ENCODE measurements at regions not wholly inside any gene's neighbourhood (a gene's known extent, or its start where the extent isn't known, plus 50 kb on each side); places are given as distances from the start of the nearest gene placed in this dataset.
A peak's percentile ranks its signal among the peaks of the same experiment; 100 is the strongest.

DNA sequence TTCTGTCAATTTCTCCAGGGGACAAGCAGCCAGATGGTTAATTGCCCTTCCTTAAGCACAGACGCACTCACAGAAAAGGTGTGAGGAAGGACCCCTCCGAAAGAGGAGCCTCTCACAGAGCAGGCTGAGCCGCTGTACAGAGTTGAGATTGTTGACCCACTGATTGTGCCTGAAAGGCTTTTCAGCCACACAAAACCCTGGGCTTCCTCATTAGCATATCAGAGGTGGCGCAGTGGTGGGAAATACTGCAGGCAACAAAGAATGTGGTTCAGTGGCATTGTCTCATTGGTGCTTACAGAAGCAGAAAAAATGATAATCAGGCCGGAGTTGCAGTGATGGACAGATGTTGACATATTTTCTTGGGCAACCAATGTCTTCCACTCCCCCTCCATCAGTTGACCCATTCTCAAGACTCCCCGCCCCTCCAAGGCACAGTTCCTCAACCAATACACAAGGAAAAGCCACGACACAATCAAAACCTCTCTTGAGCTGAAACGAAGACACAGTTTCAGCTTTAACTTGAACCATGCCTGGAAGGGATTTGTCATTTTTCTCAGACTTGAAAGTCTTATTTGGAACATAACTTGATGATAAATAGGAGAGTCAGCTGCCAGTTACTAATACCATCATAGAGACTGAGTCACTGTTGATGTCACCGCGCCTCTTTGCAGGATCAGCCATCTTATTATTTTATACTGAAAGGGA is 53.1 kb downstream of the ATXN3L start:
- DNase-seq, result no peak

DNA sequence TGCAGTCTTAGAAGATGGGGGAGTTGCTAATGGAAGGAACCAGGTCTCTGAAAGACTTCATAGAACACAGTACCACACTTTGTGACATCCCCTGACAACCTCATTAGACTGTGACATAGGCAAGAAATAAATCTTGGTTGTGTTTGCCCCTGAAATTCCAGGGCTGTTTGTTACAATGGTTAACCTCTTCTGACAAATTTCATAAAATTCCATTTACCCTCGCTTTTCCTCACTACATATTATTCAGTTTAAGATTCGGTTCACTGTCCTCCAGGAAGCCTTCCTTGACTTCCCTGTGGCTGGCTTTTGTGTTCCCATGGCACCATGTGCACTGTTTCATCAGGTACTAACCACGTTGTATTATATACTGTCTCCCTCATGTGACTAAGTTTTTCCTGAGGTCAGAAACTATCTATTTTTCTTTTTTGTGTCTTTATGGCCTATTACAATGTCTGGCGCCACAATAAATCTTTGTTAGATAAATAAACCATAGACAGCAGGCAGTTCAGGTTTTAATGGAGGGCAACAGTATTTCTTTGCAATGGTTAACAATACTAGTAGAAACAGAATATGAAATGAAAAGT is 54.2 kb downstream of the ATXN3L start:
- DNase-seq, result no peak

DNA sequence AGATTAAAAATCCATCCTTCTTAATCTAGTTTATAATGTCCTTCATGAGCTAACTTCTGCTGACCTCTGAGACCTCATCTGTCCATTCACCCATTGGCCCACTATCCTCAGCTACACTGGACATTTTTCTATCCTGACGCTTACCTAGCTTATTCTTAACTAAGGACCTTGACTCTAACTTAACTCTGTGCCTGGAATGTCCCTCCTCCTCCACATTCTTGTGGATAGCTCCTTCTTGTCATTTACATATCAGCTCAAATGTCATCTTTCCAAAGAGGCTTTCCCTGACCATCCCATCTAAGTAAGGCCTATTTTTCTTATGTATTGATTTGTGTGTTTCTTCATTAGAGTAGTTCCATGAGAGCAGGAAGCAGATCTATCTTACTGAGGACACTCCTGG is 54.7 kb downstream of the ATXN3L start:
- no peak for DNase-seq

DNA sequence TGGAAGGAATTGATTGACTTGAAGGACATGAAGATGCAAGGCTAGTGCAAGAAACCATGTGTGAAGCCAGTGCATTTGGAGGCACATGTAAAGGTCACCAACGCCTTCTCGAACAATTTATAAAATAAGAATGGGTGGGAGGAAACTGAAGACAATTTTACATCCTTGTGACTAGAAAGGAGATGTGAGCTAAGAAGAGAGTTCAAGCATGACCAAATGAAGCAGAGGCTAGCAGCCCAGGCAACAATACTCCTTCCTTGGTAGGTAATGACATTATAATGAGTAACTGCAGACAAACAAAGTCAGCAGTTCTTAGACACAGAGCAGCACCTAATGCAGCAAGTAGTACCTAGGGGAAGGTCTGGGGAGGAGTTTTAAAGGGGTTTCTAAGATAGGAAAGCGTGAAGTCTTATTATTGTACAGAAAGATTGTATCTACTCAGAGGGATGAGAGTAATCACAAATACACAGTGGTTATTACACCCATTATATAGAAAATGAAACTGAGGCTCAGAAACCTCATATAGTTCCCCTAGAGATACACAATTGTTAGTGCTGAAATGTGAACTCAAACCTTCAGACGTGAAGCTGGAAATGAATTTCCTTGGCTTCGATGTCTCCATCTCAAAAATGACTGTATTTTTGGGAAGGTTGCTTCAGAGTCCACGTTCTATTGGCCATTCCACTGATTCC is 56.1 kb downstream of the ATXN3L start:
- DNase-seq, result no peak

DNA sequence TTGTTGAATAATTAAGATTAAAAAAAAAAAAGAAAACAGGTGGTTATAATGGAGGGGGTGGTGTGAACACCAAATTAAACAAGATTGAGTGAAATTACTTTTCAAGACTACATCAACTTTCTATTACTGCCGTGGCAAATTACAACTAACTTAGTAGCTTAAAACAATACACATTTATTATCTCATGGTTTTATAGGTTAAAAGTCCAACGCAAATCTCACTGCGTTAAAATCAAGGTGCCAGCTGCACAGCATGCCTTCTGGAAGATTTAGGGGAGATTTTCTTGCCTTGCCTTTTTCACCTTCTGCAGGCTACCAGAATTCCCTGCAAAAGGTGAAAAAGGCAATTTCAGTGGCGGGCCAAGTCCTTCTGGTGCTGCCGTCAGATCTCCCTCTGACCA is 58.5 kb downstream of the ATXN3L start:
- DNase-seq, result no peak

DNA sequence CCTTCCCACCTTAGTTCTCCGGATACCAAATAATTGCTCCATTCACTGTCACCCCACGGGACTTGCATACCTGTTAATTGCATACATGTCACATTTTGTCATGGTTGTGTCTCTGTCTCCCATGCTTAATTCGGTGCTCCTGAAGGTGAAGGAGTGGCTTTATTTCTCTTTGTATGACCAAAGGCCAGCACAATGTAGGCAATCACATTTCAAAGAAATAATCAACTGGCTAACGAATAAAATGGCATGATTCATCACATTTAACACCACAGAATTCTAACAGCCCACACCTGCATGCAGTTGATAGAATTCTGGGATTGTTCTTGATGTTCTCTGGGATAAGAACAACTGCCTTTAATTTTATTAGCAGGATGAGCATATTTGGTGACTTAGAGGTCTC is 59.3 kb downstream of the ATXN3L start:
- no peak for DNase-seq

DNA sequence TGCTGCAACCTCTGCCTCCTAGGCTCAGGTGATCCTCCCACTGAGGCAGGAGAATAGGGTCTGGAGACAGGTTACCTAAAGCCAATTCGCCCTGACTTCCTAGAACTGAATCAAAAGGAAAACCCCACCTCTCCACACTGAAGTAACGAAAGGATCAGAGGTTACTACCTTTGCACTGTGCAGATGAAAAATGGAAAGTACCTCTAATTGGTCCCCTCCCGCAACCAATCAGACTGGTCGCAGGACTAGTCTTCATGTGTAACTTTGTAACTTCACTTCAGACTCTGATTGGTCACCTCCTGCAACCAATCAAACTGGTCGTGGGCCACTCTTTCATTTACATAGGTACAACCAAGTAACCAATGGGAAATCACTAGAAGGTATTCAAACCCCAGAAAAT is 61.1 kb downstream of the ATXN3L start:
- no peak for DNase-seq

DNA sequence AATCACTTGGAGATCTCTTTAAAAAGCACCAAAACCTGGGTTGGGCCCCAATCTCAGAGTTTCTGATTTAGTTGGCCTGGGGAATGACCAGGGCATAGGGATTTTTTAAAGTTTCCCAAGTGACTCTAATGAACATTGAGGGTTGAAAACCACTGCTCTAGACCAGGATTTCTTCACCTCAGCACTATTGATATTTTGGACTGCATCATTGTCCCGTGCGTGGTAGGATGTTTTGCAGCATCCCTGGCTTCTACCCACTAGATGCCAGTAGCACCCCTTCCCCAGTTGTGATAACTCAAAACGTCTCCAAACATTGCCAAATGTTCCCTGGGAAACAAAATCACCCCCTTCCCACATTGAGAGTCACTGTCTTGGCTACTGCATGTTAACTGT is 61.8 kb downstream of the ATXN3L start:
- no peak for DNase-seq

DNA sequence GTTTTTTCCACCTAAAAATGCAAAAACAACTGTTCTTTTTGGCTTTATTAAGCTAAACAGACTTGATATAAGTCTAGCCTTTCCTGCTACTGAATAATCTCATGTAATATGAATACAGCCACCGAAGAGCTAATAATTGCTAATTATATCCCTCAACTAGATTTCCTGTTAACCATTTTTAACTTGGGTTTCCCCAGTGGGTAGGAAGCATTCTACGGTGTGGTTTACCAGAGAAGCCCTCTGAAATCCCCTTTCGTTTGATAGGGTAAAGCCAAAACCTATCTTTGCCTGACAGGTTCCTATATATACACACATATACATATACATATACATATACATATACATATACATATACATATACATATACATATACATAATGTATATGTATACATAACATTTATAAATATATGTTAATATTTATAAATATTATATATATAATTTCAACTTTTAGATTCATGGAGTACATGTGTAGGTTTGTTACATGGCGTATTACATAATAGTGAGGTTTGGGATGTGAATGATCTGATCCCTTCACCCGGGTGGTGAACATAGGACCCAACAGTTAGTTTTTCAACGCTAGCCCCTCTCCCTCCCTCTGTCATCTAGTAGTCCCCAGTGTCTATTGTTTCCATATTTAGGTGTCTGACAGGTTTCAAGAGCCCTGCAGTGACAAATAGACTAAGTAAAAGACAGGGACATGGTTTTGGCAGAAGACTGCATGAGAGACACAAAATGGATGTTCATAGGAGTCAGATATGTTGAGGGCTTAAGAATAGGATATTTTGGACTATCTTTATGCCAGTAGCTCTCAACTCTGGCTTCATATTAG is 62.4 kb downstream of the ATXN3L start:
- no peak for DNase-seq

DNA sequence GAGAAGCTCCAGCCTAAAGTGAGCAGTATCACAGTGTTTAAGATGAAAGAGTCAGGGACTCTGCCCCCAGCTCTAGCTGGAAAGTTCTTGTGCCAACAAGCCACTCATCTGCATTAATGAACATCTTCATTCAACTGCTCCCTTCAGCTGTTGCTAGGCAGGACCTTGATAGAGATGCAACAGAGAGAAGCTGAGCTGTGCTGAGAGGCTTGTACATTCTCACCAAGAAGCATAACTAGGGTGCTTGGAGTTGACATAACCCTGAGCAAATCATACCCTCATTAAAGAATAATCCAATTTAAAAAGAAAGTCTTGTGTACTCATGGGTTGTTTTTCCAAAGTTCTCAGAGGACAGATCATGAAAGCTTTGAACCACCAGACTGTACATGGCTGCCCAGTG is 63.2 kb downstream of the ATXN3L start:
- DNase-seq, result no peak

DNA sequence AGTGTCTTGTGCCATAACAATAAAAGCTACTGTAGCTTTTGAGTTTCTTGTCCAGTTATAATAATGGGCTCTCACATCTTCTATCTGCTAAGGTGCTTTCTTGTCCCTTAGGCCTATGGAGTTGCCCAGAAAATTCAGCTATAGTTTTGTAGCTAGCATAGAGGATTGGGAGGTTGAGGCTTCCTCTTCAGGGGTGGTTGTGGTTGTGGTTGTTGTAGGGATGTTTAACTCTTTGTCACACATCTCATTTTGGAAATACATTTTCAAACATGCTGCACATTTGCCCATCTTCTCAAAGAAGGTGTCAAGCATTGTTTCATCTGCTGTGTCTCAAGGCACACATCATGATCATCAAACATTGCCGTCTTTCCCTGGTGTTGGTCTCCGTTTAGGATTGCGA is 65.0 kb downstream of the ATXN3L start:
- DNase-seq, result no peak

DNA sequence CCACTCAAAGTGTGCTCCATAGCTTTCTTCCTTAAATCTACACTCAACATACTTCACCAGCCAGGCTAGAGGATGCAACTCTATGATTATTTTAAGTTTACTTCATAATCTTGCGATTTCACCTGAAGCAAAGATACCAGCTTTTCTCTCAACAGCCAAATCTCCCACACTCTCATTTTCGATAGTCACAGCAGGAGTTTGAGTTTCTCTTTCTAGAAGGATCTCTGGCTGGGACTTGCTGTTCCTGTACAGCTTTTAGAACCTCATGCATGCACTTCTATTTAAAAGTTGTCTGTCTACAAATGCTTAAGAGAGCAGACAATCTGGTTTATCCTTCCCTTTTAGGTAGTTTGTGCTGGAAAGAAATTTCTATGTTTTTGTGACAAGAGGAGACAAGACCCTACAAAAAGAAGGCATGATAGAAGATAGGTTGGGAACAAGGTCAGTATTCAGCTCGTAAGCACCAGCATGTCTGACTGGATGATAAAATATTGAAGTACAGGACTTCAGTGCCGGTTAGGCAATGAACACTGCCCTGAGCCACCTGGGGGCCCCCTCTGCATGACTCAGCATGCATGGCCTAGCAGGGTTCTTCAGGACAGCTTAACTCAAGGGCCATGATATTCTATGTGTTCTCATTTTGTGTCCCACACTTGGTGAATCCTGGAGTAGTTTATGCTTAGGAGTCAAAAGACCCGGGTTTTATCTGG is 65.6 kb downstream of the ATXN3L start:
- no peak for DNase-seq

DNA sequence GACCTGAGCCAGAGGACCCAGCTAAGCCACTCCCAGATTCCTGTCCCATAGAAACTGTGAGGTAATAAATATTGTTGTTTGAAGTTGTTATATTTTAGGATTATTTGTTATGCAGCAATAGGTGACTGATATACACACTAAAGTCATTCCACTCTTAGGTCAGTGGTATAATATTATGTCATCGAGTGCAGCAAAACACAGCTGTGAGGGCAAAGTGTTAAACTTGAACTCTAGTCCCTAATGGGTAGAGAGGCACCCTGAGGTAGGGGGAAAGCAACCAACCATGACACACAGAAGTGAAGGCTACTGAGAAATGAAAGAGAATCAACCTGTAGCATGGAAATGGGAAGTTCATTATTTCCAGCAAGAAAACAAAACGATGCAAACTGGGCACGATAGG is 66.6 kb downstream of the ATXN3L start:
- no peak for DNase-seq

DNA sequence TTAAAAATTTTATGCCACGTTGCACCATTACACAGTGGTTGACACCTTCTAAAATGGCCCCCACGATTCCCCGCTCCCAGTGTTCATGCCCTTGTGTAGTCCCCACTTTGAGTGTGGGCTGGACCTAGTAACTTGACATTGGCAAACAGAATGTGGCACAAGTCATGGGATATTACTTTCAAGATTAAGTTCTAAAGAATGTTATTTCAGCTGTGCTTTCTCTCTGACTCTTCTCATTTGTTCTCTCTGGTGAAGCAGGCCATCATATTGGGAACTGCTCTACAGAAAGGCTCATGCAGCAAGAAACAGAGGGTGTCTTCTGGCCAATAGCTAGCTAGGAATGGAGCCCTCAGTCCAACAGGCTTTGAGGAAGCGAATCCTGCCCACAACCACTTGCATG is 67.1 kb downstream of the ATXN3L start:
- DNase-seq, result no peak

DNA sequence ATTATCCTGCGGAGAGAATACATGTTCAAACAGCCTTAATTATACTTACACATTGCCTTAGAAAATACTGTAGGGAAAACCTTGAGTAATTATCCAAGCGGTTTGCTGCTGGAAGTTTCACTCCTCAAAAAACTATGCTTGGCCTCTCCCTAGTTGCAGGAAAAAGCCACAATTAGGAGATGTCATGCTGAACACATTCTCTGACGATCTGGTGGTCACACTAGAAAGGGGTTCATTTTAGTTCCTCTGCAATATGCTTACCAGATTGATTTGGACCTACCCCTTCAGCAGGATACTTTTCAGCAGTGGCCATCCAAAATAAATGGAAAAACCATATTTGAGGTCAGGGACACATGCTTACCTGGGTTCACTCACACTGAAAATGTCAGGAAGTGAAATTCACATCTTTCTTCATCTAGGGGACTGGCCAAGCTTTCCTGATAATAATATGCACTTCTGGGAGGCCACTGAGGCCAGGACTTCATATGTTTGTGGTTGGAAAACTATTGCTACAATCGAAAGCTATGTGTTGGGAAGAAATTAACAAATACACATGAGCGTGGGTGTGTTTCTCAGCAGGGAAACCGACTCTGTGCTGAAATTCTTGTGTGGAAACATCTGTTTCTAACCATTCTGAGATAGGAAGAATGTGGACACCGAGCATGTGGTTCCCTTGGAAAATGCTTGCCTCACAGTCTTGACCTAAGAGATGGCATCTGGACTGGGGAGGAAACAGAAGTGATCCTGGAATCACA is 68.8 kb downstream of the ATXN3L start:
- DNase-seq, result peak; percentile 90

DNA sequence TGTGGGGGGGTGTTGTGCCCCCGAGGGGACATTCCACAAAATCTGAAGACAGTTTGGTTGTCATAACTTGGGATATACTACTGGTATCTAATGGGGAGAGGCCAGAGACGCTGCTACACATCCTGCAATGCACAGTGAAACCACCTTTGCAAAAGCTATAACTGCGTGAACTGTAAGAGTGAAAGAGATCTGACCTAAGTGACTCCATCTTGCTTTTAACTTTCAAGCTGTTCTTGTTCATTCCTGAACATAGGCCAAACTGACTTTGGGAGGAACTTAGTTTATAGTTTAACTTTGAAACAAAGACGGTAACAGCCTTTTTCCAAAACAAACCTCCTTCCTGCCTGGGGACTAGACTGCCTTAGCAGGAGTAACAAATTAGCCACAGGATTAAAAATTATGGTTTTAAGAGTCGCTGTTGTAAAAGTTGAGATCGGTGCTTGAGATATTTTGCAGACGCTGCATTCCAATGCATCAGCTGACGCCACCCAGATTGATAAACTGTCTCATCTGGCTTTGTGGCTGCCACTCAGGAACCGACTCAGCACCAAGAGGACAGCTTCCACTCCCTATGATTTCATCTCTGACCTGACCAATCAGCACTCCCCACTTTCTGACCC is 70.9 kb downstream of the ATXN3L start:
- no peak for DNase-seq

DNA sequence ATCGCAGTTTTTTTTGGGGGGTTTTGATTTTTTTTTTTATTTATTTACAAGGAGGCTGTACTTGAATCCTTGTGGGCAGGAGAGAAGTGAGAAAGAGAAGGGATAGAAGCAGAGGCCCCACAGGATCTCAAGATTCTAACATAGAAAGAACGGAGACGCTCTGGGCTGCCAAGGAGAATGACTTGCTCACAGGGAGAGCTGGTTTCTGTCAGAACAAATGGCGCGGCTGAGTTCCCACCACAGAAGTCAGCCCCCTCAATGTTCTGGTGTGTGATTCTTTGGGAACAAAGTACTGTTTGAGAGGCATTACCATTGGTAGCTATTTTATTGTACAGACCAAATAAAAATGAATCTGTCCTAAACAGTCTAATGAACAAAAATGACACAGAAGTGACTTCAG is 80.6 kb downstream of the ATXN3L start:
- DNase-seq, result no peak

DNA sequence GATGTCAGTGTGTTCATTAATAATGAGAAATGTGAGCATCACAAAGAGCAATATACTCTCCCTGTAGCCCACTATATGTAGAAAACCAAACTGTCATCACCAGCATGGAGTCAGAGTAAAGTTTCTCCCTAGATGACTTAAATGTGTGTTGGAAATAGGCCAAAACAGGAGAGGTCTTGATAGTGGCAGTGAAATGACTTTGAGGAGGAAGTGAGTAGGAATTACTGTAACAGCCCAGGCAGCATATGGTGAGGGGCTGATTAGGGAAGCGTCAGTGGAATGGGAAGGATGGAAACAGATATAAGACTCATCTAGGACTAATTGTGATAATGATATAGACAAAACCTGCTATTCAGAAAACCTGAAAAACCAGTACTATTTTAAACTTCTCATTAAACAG is 83.9 kb downstream of the ATXN3L start:
- DNase-seq, result no peak

DNA sequence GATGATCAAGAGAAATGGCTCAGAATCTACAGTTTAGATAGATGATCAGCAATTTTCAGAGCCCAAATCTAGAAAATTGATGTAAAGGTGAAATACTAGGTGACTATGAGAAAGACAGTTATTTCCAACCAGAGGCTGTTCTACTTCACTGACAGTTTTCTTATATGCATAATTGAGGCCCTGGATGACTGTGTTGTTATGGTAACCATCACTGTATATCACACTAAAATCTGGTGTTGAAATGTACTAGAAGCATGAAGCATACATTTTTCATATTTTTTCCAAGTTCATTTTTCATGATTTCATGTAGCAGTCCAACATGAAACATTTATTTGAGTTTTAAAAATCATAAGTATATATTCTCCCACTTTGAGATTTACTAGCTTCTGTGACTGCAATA is 87.4 kb downstream of the ATXN3L start:
- peak; percentile 3 for DNase-seq

DNA sequence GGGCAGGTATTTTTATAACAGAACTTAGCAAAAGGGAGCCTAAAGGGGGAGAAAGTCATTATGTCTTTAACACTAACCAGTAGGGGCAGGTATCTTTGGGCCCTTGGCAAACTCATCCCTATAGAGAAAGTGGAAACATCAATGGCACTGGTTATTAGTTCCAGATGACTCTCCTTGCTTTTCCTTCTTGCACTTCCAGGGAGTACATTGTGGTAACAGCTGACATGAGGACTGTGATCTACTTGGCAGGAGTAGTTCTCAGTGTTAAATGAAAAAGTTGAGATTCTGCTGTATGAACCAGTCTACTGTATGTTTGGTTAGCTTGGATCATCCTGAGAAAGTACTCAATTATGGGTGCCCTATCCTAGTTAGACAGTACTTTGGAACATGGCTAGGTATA is 93.6 kb downstream of the ATXN3L start:
- DNase-seq, result no peak

DNA sequence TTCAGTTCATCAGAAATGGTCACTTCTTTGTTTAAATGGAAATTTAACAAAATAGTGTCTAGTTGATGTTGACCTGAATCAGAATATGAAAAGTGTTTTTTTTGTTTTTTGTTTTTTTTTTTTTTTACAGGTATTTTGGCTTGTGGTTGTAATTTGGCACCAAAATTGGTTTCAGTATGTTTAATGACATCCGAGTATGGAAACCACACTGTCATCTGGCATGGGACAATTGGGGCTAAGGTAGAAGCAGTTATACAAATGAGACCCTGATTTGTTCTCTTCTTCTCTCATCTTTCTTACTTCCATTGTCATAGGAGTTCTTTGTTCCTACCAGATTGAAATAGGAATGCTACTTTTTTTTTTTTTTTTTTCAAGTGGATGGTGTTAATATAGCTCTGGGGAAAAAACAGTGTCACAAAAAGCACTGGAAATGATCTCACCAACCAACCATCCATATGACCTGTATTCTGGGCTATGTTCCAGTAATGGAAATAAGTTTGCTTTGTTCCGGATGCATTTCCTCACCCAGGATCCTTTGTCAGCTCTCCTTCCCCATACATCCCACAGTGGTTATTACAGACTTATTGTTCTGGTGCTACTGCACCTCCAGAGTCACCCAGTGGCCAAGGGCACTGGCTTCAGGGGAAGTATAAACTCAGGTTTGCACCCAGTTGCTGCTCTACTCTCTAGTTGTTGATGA is 95.8 kb downstream of the ATXN3L start:
- peak; percentile 68 for DNase-seq
